ENCODE measurements at regions not wholly inside any gene's neighbourhood (a gene's known extent, or its start where the extent isn't known, plus 50 kb on each side); places are given as distances from the start of the nearest gene placed in this dataset.

GRCh38 chr5:161064781-161065180 is 212.8 kb upstream of the ATP10B start:
- TF ChIP-seq FOXM1 (IDR thresholded peaks at IDR 0.05; ENCODE audit: borderline replicate concordance) = no peak
- no peak for TF ChIP-seq HDGF (IDR thresholded peaks at IDR 0.05; ENCODE audit: borderline replicate concordance)
- TF ChIP-seq TARDBP (IDR thresholded peaks at IDR 0.05) = no peak
- TF ChIP-seq L3MBTL2 (conservative IDR thresholded peaks at IDR 0.05) = no peak
- no peak for TF ChIP-seq BHLHE40 (IDR thresholded peaks at IDR 0.05; ENCODE audit: borderline replicate concordance)
- no peak for TF ChIP-seq SUZ12 (IDR thresholded peaks at IDR 0.05)
- TF ChIP-seq FOXA1 (IDR thresholded peaks at IDR 0.05) = no peak

Measured in HEK293T (cell line).